ENCODE measurements at regions not wholly inside any gene's neighbourhood (a gene's known extent, or its start where the extent isn't known, plus 50 kb on each side); places are given as distances from the start of the nearest gene placed in this dataset.
"Not testable (repeated sequence)": the region's sequence is repeated elsewhere in the genome, so short reads cannot be mapped to it uniquely, and the experiment has no call there.

GRCh38 chr5:109546461-109546860 lies 136.7 kb upstream of the PJA2 start:
- H3K4me3 ChIP-seq (ENCODE audit: low read depth, low read length), result no peak overlapping the region
- no peaks in the 10 kb centered on the region for H3K9me3 ChIP-seq (ENCODE audit: control insufficient read depth, insufficient read depth, low read depth, low read length)
- no peak overlapping the region for H3K27ac ChIP-seq (ENCODE audit: extremely low read depth, low read depth, low read length)
- POLR2A ChIA-PET, result no interaction called here
- CTCF ChIA-PET, result interaction anchor here (0.6 kb wide), 1 partner anchor 278 kb away, joined by 4 read pairs; no protein-coding TSS in a partner anchor
- H3K36me3 ChIP-seq (ENCODE audit: control insufficient read depth in 2 of 2, insufficient read depth in 1 of 2, low read length in 2 of 2), result no peaks in the 10 kb centered on the region
- no peaks in the 10 kb centered on the region for H3K4me1 ChIP-seq (ENCODE audit: control insufficient read depth, insufficient read depth, low read length)
- TF ChIP-seq SCRT2 (tag by site-specific recombination; IDR thresholded peaks at IDR 0.05) (no peak), SETDB1 (IDR thresholded peaks at IDR 0.05; ENCODE audit: insufficient read length, low read length) (no peak), TSHZ1 (tag by site-specific recombination; IDR thresholded peaks at IDR 0.05; ENCODE audit: borderline replicate concordance) (no peak), KLF7 (tag by site-specific recombination; IDR thresholded peaks at IDR 0.05; ENCODE audit: borderline replicate concordance) (no peak), ZNF274 (IDR thresholded peaks at IDR 0.05; ENCODE audit: low read length) (no peak), ZNF274 (tag by site-specific recombination; IDR thresholded peaks at IDR 0.05; ENCODE audit: borderline replicate concordance) (no peak), ZNF768 (tag by site-specific recombination; IDR thresholded peaks at IDR 0.05) (no peak)

GRCh38 chr5:109544873-109545272 lies 135.1 kb upstream of the PJA2 start:
- H3K4me1 ChIP-seq (ENCODE audit: control insufficient read depth, insufficient read depth, low read length); H3K9me3 ChIP-seq (ENCODE audit: control insufficient read depth, insufficient read depth, low read depth, low read length); CTCF ChIA-PET; H3K4me3 ChIP-seq (ENCODE audit: low read depth, low read length); H3K27ac ChIP-seq (ENCODE audit: extremely low read depth, low read depth, low read length); POLR2A ChIA-PET; H3K36me3 ChIP-seq (ENCODE audit: control insufficient read depth in 2 of 2, insufficient read depth in 1 of 2, low read length in 2 of 2): not testable (repeated sequence)
- TF ChIP-seq ZNF580 (tag by site-specific recombination; IDR thresholded peaks at IDR 0.05) (0 out of 2 replicates have a peak, but pooled peaks have one; percentile 22), ZNF146 (tag by site-specific recombination; IDR thresholded peaks at IDR 0.05) (peak; percentile 77)

- POLR2A ChIA-PET; H3K9me3 ChIP-seq (ENCODE audit: control insufficient read depth, insufficient read depth, low read depth, low read length); H3K4me1 ChIP-seq (ENCODE audit: control insufficient read depth, insufficient read depth, low read length); H3K4me3 ChIP-seq (ENCODE audit: low read depth, low read length); H3K27ac ChIP-seq (ENCODE audit: extremely low read depth, low read depth, low read length); H3K36me3 ChIP-seq (ENCODE audit: control insufficient read depth in 2 of 2, insufficient read depth in 1 of 2, low read length in 2 of 2): not testable (repeated sequence)
- CTCF ChIA-PET, result interaction anchor here (0.6 to 0.7 kb wide), 2 partner anchors 11 to 1158 kb away, joined by 4 to 8 read pairs; no protein-coding TSS in a partner anchor
Observed at GRCh38 chr5:109538692-109539091, 128.9 kb upstream of the PJA2 start.

- H3K27ac ChIP-seq (ENCODE audit: extremely low read depth, low read depth, low read length); H3K4me1 ChIP-seq (ENCODE audit: control insufficient read depth, insufficient read depth, low read length); POLR2A ChIA-PET; H3K4me3 ChIP-seq (ENCODE audit: low read depth, low read length); CTCF ChIA-PET; H3K36me3 ChIP-seq (ENCODE audit: control insufficient read depth in 2 of 2, insufficient read depth in 1 of 2, low read length in 2 of 2); H3K9me3 ChIP-seq (ENCODE audit: control insufficient read depth, insufficient read depth, low read depth, low read length): not testable (repeated sequence)
- peak; percentile 90 for TF ChIP-seq ZNF146 (tag by site-specific recombination; IDR thresholded peaks at IDR 0.05)
Observed at GRCh38 chr5:109535090-109535489, 125.3 kb upstream of the PJA2 start.

- no peak overlapping the region for H3K4me3 ChIP-seq (ENCODE audit: low read depth, low read length)
- CTCF ChIA-PET, result interaction anchor here (0.7 kb wide), 1 partner anchor 1104 kb away, joined by 3 read pairs; no protein-coding TSS in a partner anchor
- H3K4me1 ChIP-seq (ENCODE audit: control insufficient read depth, insufficient read depth, low read length), result peaks cover 6% of the 10 kb centered on the region; the same call in 1 of the 2 replicates
- H3K36me3 ChIP-seq (ENCODE audit: control insufficient read depth in 2 of 2, insufficient read depth in 1 of 2, low read length in 2 of 2), result no peaks in the 10 kb centered on the region
- H3K27ac ChIP-seq (ENCODE audit: extremely low read depth, low read depth, low read length), result no peak overlapping the region
- POLR2A ChIA-PET, result no interaction called here
- no peaks in the 10 kb centered on the region for H3K9me3 ChIP-seq (ENCODE audit: control insufficient read depth, insufficient read depth, low read depth, low read length)
- no peak for TF ChIP-seq ZNF133 (tag by site-specific recombination; IDR thresholded peaks at IDR 0.05)
- TF ChIP-seq ZNF639 (tag by site-specific recombination; IDR thresholded peaks at IDR 0.05), result no peak
- TF ChIP-seq ZXDB (tag by site-specific recombination; IDR thresholded peaks at IDR 0.05), result no peak
- peak; percentile 26; the same call in 1 of the 2 replicates for TF ChIP-seq ZNF558 (tag by site-specific recombination; IDR thresholded peaks at IDR 0.05)
- peak; percentile 62; the same call in 1 of the 2 replicates for TF ChIP-seq ZNF184 (tag by site-specific recombination; IDR thresholded peaks at IDR 0.05)
- TF ChIP-seq ZSCAN30 (tag by site-specific recombination; IDR thresholded peaks at IDR 0.05), result no peak
- TF ChIP-seq REPIN1 (tag by site-specific recombination; IDR thresholded peaks at IDR 0.05; ENCODE audit: low read depth), result 0 out of 2 replicates have a peak, but pooled peaks have one; percentile 32
- TF ChIP-seq ZFP41 (tag by site-specific recombination; IDR thresholded peaks at IDR 0.05; ENCODE audit: borderline replicate concordance), result no peak
Observed at GRCh38 chr5:109533751-109534272, 124.0 kb upstream of the PJA2 start.
